Thyroid gland (tissue), 4 donors: ENCODE measurements at regions not wholly inside any gene's neighbourhood (a gene's known extent, or its start where the extent isn't known, plus 50 kb on each side); places are given as distances from the start of the nearest gene placed in this dataset.

Source experiments
- CTCF ChIP-seq, 6 experiments: fragments of 200-600 bp in 3 of 6; fragments of 450-650 bp in 3 of 6; sonication (generic) in 3 of 6; IDR thresholded peaks; one replicate each; pipeline ENCODE4 v1.5.1; 2016 to 2019; ENCODE audit warnings: antibody characterized with exemption in 6 of 6, mild to moderate bottlenecking in 2 of 6, inconsistent platforms in 1 of 6, moderate library complexity in 1 of 6
- POLR2A ChIP-seq, 2 donors: fragments of 450-650 bp; IDR thresholded peaks; one replicate each; pipeline ENCODE4 v1.6.1; 2017; ENCODE audit warnings: antibody characterized with exemption in 2 of 2, mild to moderate bottlenecking in 2 of 2, moderate library complexity in 1 of 2

DNA sequence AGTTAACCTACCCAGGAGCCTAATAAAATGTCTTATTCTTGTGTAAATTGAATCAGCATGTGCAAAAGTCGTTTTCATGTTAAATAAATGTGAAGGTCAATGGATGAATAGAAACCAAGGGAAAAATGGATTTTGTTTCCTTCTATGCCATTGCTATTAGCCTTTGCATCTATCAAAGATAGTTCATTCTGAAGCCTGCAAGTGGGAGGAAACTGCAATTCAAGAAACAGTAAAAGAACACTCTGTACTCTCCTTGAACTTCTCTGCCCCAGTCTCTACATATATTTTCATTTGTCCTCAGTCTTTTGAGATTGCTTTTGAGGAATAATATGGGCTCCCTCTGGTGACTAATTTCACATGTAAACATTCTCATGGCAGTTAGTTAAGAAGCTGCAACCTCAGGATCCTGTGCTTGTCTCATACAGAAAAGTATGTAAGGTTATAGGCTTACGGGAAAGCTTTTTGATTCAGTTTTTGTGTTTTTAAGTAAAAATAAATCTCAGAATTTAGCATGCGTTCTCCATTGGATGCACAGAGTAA is 1590.0 kb upstream of the LRRTM1 start:
- TF ChIP-seq POLR2A (IDR thresholded peaks at IDR 0.05) = no peak
- no peak for TF ChIP-seq CTCF (IDR thresholded peaks at IDR 0.05)
